ENCODE measurements at regions not wholly inside any gene's neighbourhood (a gene's known extent, or its start where the extent isn't known, plus 50 kb on each side); places are given as distances from the start of the nearest gene placed in this dataset.

- TF ChIP-seq CTCF (IDR thresholded peaks at IDR 0.05) (no peak), POLR2A (IDR thresholded peaks at IDR 0.05) (no peak)
These were observed 104.7 kb upstream of the SETMAR start for GRCh38 chr3:4198491-4198890.
